HG02798 (cell line): ENCODE measurements at regions not wholly inside any gene's neighbourhood (a gene's known extent, or its start where the extent isn't known, plus 50 kb on each side); places are given as distances from the start of the nearest gene placed in this dataset.

Experiments used
- ATAC-seq: cut with Tn5 transposase; IDR thresholded peaks from one replicate; pipeline ENCODE4 v1.9.1; 2021; ENCODE audit warnings: mild to moderate bottlenecking; ENCODE audit not compliant: unreplicated experiment, poor library complexity

DNA sequence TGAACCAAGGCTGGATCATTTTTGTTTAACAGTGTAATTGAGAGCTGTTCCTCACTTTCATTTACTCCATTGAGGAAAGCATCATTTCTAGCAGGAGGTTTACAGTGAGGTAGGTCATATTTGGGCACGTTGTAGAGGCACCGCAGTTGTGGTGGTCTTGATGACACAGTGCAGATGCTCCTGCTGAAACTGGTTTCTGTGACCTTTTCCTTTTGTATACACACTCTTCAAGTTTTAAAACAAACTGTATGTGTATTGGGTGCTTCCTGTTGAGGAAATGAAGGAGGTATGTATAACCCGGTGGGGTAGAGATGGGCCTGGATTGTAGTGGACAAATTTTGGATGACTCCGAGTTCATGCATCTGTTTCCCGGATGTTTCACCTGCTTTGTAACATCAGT lies 456.3 kb upstream of the RGS6 start:
- no peak for ATAC-seq

DNA sequence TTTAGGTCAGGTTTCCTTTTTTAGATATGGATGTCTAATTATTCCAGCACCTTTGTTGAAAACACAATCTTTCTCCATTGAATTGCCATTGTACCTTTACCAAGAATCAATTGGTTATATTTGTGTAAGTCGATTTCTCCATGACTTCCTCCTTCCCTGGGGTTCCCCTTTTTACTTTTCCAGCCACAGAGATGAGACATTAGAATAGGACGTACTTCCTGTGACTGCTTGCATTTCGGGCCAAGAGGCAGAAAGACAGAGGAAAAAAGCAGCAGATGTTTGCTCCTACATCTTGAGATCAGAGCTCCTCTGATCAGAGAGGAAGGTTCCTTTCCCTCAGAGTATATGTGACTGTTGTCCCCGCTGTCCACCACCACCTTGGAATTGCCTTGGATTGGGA lies 453.7 kb upstream of the RGS6 start:
- ATAC-seq = no peak

DNA sequence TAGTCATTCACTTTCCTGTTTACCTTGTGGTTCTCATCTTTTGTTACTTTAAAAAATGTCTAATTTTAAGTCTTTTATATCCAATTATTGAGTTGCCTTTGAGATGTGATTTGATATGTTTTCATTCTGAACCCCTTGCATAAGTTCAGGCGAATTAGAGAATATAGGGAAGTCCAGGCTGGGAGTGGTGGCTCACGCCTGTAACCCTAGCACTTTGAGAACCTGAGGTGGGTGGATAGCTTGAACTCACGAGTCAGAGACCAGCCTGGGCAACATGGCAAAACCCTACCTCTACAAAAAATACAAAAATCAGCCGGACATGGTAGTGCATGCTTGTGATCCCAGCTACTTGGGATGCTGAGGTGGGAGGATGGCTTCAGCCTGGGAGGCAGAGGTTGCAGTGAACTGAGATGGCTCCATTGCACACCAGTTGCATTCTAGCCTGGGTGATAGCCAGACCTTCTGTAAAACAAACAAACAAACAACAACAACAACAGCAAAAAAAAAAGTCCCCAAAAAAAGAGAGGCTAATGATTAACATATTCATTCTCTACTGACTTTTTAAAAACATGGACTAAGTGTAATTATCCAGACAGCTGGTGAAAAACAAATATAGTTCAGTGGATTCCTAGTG lies 451.1 kb upstream of the RGS6 start:
- ATAC-seq = no peak

DNA sequence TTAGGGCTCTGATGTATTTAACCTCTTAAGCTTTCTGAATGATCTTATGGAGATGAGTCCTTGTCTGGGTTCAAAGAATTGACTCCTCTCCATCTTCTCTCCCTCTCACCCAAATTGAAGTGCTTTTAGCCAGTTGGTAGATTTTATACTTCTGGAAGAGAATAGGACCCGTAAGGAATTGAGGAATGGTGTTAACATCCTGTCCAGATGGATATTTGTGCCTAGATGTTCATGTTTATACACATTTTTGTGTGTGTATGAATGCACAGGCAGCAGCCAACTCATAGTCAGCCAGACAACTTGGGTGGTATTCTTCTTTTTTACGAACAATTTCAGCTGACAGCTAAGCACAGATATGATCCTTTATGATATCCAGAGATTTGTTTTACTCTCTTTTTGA lies 449.6 kb upstream of the RGS6 start:
- no peak for ATAC-seq

DNA sequence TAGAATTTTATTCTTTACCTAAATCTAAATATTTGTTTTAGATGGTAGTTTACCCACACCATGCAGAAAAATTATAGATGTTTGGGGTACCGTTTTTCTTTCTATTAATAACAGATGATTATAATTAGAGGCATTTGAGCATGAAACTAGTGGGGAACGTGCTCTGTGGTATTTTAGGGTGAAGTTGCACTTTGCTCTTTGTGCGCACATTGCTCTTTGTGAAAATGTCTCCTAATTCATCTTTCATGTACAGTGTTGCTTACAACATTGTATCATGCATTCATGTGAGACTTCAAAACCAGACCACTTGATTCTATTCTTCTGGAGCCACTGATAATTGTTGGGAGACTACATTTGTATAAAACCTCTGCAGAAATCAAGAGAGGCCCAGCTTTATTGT lies 449.1 kb upstream of the RGS6 start:
- ATAC-seq = no peak

DNA sequence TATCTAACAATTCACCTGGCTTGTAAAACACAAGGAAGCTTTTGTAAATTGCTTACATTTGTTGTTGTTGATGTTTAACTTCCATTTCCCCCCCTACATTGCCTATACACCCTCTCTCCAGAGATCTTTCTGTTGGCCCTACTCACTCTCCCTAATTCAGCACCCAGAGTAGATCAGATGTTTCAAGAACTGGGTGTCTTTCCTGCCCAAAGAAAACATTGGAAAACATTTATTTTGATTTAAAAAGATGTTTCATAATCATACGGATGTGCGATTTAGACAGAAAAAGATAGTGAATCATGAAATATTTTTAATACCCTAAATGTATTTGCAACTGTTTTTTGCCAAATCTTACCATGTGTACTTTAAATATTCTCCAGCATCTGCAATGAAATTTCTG lies 446.4 kb upstream of the RGS6 start:
- no peak for ATAC-seq

DNA sequence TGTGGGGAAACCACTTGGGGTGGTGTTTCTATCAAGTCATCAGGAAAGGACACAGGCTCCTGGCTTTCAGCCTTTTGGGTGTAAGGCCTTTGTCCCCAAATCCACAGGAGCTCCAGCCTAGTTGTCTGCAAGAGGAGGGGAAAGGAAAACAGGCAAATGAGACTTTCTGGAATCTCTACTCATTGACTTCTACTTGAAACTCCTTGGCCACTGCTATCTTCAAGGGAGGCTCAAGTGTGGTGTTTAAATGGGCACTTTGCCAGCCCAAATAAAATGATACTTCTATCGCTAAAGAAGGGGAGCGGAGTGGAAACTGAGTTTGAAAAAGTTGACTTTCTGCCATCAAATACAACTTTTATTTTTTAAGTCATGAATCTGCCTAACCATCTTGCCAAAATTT lies 445.9 kb upstream of the RGS6 start:
- no peak for ATAC-seq

DNA sequence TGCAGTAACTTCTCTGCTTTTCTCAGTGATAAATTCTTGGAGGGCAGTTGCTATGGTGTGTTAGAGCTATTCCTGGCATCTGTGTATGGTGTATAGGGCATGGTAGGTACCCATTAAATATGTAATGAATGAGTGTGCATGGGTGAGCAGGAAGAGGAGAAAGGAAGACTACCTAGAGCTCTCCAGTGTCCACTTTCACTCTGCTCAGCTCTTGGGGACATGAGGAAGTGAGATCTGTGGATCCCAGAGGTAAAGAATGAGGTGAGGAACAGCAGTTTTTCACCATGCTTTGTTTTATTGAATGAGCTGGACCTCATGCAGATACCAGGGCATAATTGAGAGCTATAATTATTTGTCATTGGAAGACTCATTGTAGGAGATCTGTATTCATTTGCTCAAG lies 444.8 kb upstream of the RGS6 start:
- ATAC-seq = no peak

DNA sequence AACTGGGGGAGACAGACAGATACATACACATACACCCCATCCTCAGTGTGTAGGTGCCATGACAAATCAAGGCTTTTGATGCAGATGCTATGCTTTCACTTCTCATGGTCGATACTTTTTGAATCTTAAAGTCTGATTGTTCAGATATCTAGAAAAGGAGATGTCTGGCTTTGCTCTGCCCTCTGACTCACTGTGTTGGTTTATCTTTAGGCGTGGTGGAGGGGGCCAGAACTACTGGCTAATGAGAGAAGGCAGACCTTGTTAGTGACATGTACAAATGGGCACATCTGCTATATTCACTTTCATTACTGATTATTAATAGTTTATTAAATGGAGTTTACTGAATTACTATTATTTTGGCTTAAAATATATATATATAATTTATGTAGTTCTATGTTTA lies 444.3 kb upstream of the RGS6 start:
- ATAC-seq = no peak

DNA sequence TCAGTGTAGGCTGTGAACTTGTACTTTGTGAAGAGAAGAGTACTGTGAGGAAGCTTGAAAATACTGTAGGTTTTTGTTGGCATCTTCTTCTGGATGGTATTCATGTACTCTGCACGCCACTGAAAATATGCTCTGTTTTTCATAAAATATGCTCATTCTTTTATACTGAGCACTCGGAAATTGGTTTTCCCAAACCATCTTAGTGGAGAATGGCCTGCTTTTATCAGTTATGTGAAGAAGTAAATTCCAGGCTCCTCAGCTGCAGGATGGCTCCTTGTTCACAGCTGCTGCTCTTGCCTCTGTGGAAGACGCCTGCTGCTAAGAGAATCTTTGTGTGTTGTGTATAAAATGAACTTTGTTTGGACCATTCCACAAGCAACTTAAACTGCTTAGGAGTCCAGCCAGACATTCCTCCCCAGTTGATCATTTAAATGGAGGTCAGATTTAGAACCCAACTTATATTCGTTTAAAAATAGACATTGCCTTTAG lies 443.5 kb upstream of the RGS6 start:
- no peak for ATAC-seq

DNA sequence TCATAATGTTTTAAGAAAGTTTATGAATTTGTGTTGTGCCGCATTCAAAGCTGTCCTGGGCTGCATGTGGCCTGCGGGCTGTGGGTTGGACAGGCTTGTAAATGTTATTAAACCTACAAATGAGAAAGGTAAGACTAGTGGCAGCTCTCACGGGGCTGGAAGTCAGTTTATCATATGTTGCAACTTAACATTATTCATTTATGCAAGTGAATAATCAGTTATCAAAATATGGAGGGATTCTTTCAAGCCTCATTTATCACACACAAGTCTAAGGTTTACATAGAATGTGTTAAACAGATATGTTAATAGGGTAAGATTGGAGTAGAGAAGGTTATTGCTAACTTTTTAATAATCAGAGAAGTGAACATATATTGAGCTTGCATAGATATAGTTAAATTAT lies 442.5 kb upstream of the RGS6 start:
- ATAC-seq = no peak

DNA sequence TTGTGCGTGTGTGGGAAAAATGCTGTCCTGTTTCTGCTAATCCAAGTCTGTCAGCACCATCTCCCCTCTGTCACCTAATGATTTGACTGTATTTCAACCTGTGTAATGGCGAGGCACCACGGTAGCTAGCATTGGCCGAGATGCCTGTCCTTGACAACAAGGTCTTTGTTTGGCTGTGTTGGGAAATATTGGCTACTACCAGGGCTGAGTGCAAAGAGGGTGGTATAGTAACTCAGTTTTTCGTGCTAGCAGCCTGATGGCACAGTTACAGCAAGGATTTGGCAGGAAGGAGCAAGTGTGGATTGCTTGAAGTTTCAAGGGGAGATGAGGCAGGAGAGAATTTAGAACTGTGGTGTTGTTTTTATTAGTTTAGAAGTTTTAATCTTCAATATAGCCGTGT lies 440.3 kb upstream of the RGS6 start:
- no peak for ATAC-seq

DNA sequence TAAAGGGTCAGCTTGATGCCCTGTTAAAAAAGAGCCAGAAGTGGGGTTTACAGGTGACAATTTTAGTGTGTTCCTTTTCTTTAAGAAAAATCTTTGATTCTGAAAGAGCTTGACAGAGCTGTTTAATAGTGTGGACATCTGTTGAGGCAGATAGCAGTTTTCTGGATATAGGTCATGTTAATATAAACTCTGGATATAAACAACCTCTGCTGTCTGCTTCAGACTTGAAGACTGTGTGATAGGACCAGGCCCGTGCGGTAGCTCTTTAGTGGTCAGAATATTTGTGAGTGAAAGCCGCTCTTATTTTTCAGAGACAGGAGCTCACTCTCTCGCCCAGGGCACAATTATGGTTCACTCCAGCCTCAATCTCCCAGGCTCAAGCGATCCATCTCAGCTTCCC lies 439.9 kb upstream of the RGS6 start:
- no peak for ATAC-seq

DNA sequence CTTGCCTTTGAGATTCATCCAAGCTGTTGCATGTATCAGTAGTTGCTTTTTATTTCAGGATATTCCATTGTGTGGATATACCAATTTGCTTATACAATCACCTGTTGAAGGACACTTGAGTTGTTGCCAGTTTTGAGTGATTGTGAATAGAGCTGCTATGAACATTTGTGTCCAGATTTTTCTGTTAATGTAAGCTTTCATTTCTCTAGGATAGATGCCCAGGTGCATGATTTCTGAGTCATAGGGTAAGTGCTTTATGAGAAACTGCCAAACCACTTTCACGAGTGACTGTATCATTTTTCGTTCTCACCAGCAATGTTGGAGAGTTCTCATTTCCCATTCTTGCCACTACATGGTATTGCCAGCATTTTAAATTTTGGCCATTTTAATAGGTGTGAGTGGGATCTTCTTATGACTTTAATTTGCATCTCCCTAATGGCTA lies 434.6 kb upstream of the RGS6 start:
- peak; percentile 92 for ATAC-seq

DNA sequence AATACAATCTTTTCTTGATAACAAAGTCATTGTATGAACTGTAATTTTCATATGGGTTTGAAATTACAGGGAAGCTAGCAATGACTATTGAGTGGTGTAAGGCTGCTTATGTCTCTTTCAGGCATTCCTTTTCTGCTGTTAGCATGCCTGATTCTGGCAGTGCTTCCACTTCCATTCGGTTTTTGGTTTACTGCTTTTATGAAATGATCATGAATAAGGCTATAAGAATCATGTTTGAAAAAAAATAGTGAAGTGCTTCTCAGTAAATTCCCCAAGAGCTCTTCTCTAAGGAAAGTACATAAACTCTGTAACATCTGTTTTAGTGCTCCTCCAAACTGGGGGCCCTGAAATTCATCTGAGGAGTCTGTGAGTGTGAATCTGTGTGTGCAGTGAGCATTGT lies 434.0 kb upstream of the RGS6 start:
- ATAC-seq = peak; percentile 33

DNA sequence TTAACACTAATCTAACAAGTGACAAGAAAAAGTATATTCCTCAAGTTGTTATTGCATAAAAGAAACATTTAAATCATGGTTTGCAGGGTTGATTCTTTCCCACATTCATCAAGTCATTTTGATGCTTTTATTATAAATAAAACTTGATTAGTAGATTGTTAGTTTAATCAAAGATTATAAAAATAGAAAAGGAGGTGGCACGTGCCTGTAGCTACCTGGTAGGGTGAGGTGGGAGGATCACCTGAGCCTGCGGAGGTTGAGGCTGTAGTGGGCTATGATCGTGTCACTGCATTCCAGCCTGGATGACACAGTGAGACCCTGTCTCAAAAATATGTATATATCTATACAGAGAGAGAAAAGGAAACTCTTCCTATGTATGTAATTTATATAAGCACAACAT lies 433.2 kb upstream of the RGS6 start:
- no peak for ATAC-seq

DNA sequence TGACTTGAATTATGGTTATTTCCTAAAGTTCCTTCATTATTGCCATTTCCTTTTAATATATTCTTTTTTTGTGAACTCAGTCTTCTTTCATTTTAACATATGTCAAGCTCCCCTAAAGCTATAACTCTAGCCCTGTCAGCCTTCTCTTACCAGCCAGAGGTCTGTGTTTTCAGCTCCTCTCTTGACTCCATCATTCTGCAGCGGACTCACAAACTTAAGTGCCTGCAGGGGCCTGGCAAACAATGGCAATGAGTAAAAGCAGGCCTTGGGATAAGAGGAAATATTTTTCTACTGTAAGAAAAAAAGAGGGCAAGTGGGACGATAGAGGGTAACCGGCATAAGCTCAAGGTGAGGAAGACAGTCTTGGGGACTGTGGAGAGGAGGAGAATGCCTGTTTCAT lies 424.5 kb upstream of the RGS6 start:
- no peak for ATAC-seq

DNA sequence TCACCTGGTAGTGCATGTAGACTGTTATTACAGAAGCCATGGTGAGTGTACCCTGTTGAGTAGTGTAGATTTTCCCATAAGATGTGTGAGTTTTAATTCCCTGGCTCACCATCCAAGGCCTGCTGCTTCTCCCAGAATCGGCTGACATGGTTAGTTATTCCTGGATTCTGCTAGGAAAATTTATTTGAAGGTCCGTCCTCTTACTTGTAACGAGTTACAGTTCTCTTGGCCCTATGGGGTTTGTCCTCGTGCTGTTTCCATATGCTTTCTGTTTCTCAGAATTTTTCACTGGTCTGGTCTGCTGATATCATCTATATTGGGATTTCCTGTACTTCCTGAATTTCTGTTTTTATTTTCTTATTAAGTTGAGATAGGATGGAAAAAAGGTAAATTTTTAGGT lies 423.3 kb upstream of the RGS6 start:
- ATAC-seq = no peak

DNA sequence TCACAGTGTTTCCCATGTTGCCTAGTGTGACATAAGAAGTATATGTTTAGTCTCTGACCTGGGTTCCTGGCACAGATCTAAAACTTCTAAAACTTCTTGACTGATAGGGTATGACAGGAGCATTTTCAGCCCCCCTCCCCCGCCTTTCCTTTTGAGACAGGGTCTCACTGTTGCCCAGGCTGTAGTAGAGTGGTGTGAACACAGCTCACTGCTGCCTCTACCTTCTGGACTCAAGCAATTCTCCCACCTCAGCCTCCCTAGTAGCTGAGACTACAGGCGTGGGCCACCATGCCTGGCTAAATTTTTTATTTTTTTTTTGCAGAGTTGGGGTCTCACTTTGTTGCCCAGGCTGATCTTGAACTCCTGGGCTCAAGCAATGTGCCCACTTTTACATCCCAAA lies 421.1 kb upstream of the RGS6 start:
- ATAC-seq = no peak

DNA sequence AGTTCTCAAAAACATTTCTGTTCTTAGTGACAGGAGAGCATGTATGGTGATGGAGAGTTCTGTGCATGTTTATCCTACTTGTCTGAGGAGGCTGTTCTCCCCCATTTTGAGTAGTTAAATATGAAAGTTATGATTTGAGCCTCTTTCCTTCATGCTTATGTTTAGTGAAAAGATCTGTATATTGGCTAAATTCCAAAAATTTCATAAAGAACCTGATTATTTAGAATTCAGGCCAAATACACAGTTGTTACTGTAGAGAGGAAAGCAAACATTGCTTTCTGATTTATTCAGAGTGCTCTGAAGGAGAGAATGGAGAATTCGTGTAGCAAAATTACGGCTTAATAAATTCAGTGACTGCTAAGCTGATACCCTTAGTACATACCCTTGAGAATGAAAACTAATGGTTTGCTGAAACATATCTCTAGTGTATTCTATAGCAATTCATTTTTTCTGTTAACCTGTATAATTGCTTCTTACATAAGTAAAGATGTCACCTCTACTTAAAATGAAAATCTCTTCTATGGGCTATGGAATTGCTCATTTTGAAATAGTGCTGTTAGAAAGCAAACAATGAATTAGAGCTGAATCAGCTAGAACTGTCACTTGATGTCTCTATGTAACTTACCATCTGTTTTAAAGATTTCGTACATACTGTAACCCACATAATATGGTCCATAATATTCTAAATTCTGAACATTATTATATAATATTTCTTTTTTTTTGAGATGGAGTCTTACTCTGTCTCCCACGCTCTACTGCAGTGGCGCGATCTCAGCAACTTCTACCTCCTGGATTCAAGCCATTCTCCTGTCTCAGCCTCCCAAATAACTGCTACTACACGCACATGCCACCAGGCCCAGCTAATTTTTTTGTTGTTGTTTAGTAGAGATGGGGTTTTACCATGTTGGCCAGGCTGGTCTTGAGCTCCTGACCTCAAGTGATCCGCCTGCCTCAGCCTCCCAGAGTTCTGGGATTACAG lies 417.0 kb upstream of the RGS6 start:
- ATAC-seq = no peak

DNA sequence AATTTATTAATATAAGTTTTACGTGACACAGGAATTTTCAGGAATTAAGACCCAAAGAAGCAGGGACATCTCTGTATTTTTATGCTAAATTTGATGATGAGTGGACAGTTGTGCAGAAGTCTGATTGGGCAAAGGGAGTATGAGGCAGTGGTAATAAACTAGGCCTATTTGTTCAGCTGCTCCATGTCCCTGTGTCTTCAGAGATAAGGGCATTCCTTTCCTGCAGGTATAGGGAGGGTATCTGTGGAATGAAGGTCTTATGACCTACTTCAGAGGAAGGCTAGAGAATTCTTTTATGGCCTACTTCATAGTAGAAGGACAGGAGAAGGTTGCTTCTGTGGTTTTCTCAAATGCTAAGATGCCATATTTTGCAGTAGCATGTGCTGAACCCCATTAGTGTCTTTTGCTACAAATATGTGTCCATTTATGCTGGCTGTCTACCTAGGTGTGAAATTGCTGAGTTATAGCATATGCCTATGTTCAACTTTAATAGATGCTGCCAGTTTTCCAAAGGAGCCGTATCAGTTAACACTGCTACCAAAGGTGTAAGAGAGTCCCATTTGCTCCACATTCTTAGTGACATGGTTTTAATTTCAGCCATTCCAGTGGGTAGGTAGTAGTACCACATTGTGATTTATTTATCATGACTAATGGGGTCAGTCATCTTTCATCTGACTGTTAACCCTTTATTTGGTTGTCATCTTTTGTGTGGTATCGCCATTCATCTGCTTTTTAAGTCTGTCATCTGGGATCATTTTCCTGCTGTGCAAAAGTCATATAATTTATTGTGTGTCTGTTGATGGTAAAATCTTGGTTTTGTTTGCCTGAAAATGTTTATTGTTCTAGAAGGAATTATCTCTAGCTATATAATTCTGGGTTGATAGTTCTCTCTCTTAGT lies 410.7 kb upstream of the RGS6 start:
- no peak for ATAC-seq
